DOHH2 (cell line): ENCODE measurements at regions not wholly inside any gene's neighbourhood (a gene's known extent, or its start where the extent isn't known, plus 50 kb on each side); places are given as distances from the start of the nearest gene placed in this dataset.

Experiments
- H3F3A ChIP-seq: fragments of 200-600 bp; sonication (generic), shearing (Covaris generic); 2 replicates; pipeline ENCODE4 v1.6.0; 2016; ENCODE audit warnings: antibody characterized with exemption, mild to moderate bottlenecking; ENCODE audit not compliant: control insufficient read depth, insufficient read depth
- H3K27ac ChIP-seq: fragments of 200-600 bp; sonication (generic); 2 replicates; pipeline ENCODE4 v1.5.1; 2014; ENCODE audit warnings: low read depth, mild to moderate bottlenecking, low read length, moderate library complexity
- H3K27me3 ChIP-seq: fragments of 200-600 bp; sonication (generic); 2 replicates; pipeline ENCODE4 v1.6.1; 2014; ENCODE audit warnings: mild to moderate bottlenecking, low read length, mixed read lengths; ENCODE audit not compliant: control insufficient read depth
- H3K36me3 ChIP-seq: fragments of 200-600 bp; sonication (generic); 2 replicates; pipeline ENCODE4 v1.6.1; 2014; ENCODE audit warnings: mild to moderate bottlenecking, low read length, moderate library complexity, mixed read lengths; ENCODE audit not compliant: control insufficient read depth
- H3K4me1 ChIP-seq: fragments of 200-600 bp; sonication (generic); 2 replicates; pipeline ENCODE4 v1.6.1; 2014; ENCODE audit warnings: mild to moderate bottlenecking, low read length, mixed read lengths; ENCODE audit not compliant: control insufficient read depth
- H3K4me2 ChIP-seq: fragments of 200-600 bp; sonication (generic); 2 replicates; pipeline ENCODE4 v1.6.0; 2014; ENCODE audit warnings: mild to moderate bottlenecking, low read length, moderate library complexity
- H3K4me3 ChIP-seq: fragments of 200-600 bp; sonication (generic); 2 replicates; pipeline ENCODE4 v1.5.1; 2014; ENCODE audit warnings: mild to moderate bottlenecking, low read length, mixed read lengths
- H3K79me2 ChIP-seq: fragments of 200-600 bp; sonication (generic); 2 replicates; pipeline ENCODE4 v1.6.1; 2014; ENCODE audit warnings: mild to moderate bottlenecking, low read length, mixed read lengths; ENCODE audit not compliant: control insufficient read depth
- H3K9me2 ChIP-seq: fragments of 200-600 bp; sonication (generic); replicated peaks from 2 replicates; pipeline ENCODE4 v1.6.1; 2014; ENCODE audit warnings: mild to moderate bottlenecking, low read length, mixed read lengths; ENCODE audit not compliant: control insufficient read depth
- H3K9me3 ChIP-seq: fragments of 200-600 bp; sonication (generic); 2 replicates; pipeline ENCODE4 v1.6.1; 2014; ENCODE audit warnings: antibody characterized with exemption, low read length, mixed read lengths; ENCODE audit not compliant: control insufficient read depth, insufficient read depth
- H4K20me1 ChIP-seq: fragments of 200-600 bp; sonication (generic); 2 replicates; pipeline ENCODE4 v1.6.0; 2014; ENCODE audit warnings: low read depth, mild to moderate bottlenecking, antibody characterized with exemption, low read length, moderate library complexity; ENCODE audit not compliant: control insufficient read depth, insufficient read depth
- CTCF ChIP-seq: fragments of 200-600 bp; sonication (generic); IDR thresholded peaks from one replicate; pipeline ENCODE4 v1.5.1; 2014; ENCODE audit warnings: antibody characterized with exemption, mild to moderate bottlenecking, low read depth, low read length; ENCODE audit not compliant: poor library complexity, severe bottlenecking
- EZH2phosphoT487 ChIP-seq: fragments of 200-600 bp; sonication (generic); IDR thresholded peaks from 2 replicates; pipeline ENCODE4 v1.6.1; 2017; ENCODE audit warnings: borderline replicate concordance, mild to moderate bottlenecking, antibody characterized with exemption, low read length, moderate library complexity, mixed read lengths

- no peaks in the 10 kb centered on the region for H3K9me2 ChIP-seq
- H3K36me3 ChIP-seq: no peaks in the 10 kb centered on the region
- no peaks in the 10 kb centered on the region for H3K79me2 ChIP-seq
- no peak for TF ChIP-seq EZH2phosphoT487
- TF ChIP-seq CTCF: no peak
- H3K27me3 ChIP-seq: no peaks in the 10 kb centered on the region
- H4K20me1 ChIP-seq: no peaks in the 10 kb centered on the region
- 0 out of 2 replicates have a peak, but pooled peaks cover 3% of the 10 kb centered on the region for H3K4me1 ChIP-seq
- H3F3A ChIP-seq: no peaks in the 10 kb centered on the region
- H3K4me3 ChIP-seq: no peak overlapping the region
- H3K9me3 ChIP-seq: no peaks in the 10 kb centered on the region
- H3K27ac ChIP-seq: no peak overlapping the region
- H3K4me2 ChIP-seq: no peak overlapping the region
Measured at GRCh38 chr4:85399270-85399669, 75.7 kb upstream of the ARHGAP24 start.

GRCh38 chr4:85402371-85402770 lies 72.6 kb upstream of the ARHGAP24 start:
- TF ChIP-seq EZH2phosphoT487 (no peak), CTCF (no peak)
- H3K79me2 ChIP-seq: no peaks in the 10 kb centered on the region
- no peak overlapping the region for H3K4me2 ChIP-seq

GRCh38 chr4:85406185-85406584 lies 68.8 kb upstream of the ARHGAP24 start:
- no peaks in the 10 kb centered on the region for H3K9me3 ChIP-seq
- H3F3A ChIP-seq: no peaks in the 10 kb centered on the region
- no peaks in the 10 kb centered on the region for H3K36me3 ChIP-seq
- no peak overlapping the region for H3K4me2 ChIP-seq
- H4K20me1 ChIP-seq: no peaks in the 10 kb centered on the region
- H3K4me1 ChIP-seq: no peaks in the 10 kb centered on the region
- H3K9me2 ChIP-seq: no peaks in the 10 kb centered on the region
- TF ChIP-seq CTCF (no peak), EZH2phosphoT487 (no peak)
- H3K4me3 ChIP-seq: no peak overlapping the region
- no peaks in the 10 kb centered on the region for H3K27me3 ChIP-seq
- H3K79me2 ChIP-seq: no peaks in the 10 kb centered on the region
- H3K27ac ChIP-seq: no peak overlapping the region

More at GRCh38 chr4:85402371-85402770, 72.6 kb upstream of the ARHGAP24 start:
- Histone ChIP-seq H3K27me3 (no peaks in the 10 kb centered on the region), H3K27ac (no peak overlapping the region), H3K9me3 (no peaks in the 10 kb centered on the region), H3K4me1 (0 out of 2 replicates have a peak, but pooled peaks cover 3% of the 10 kb centered on the region), H4K20me1 (no peaks in the 10 kb centered on the region), H3K36me3 (no peaks in the 10 kb centered on the region), H3F3A (no peaks in the 10 kb centered on the region), H3K9me2 (no peaks in the 10 kb centered on the region), H3K4me3 (no peak overlapping the region)

- H3F3A ChIP-seq: no peaks in the 10 kb centered on the region
- H3K79me2 ChIP-seq: no peaks in the 10 kb centered on the region
- no peaks in the 10 kb centered on the region for H3K36me3 ChIP-seq
- H3K9me3 ChIP-seq: no peaks in the 10 kb centered on the region
- H4K20me1 ChIP-seq: no peaks in the 10 kb centered on the region
- TF ChIP-seq EZH2phosphoT487 (no peak), CTCF (no peak)
- no peak overlapping the region for H3K4me2 ChIP-seq
- H3K27ac ChIP-seq: no peak overlapping the region
- H3K4me3 ChIP-seq: no peak overlapping the region
- H3K9me2 ChIP-seq: no peaks in the 10 kb centered on the region
- no peaks in the 10 kb centered on the region for H3K4me1 ChIP-seq
- no peaks in the 10 kb centered on the region for H3K27me3 ChIP-seq
Measured at GRCh38 chr4:85407546-85407945, 67.4 kb upstream of the ARHGAP24 start.
